NCI-H2081 treated with DMSO at 0.1 percent for 48 hours (cell line): ENCODE measurements at regions not wholly inside any gene's neighbourhood (a gene's known extent, or its start where the extent isn't known, plus 50 kb on each side); places are given as distances from the start of the nearest gene placed in this dataset.

ENCODE experiments used
- DNase-seq: peaks from one replicate; lab custom pipeline; 2025; lab: John Stamatoyannopoulos, UW

GRCh38 chr18:64253222-64253621 lies 104.3 kb upstream of the LINC00305 start:
- no peak for DNase-seq

GRCh38 chr18:64248836-64249235 lies 99.9 kb upstream of the LINC00305 start:
- DNase-seq, result no peak

GRCh38 chr18:64245126-64245861 lies 96.4 kb upstream of the LINC00305 start:
- DNase-seq, result no peak

GRCh38 chr18:64244571-64244970 lies 95.7 kb upstream of the LINC00305 start:
- no peak for DNase-seq

- no peak for DNase-seq
These were observed 91.4 kb upstream of the LINC00305 start for GRCh38 chr18:64240316-64240715.

GRCh38 chr18:64238076-64238475 lies 89.2 kb upstream of the LINC00305 start:
- DNase-seq, result no peak

GRCh38 chr18:64234321-64234720 lies 85.4 kb upstream of the LINC00305 start:
- DNase-seq, result no peak

GRCh38 chr18:64233851-64234250 lies 85.0 kb upstream of the LINC00305 start:
- no peak for DNase-seq

GRCh38 chr18:64220941-64221340 lies 72.1 kb upstream of the LINC00305 start:
- DNase-seq, result no peak

GRCh38 chr18:64219517-64219916 lies 70.6 kb upstream of the LINC00305 start:
- DNase-seq, result no peak

GRCh38 chr18:64210401-64210949 lies 61.6 kb upstream of the LINC00305 start:
- DNase-seq, result no peak

- no peak for DNase-seq
These were observed 59.6 kb upstream of the LINC00305 start for GRCh38 chr18:64208516-64208915.

- no peak for DNase-seq
These were observed 58.9 kb upstream of the LINC00305 start for GRCh38 chr18:64207820-64208219.

- DNase-seq, result no peak
These were observed 54.4 kb upstream of the LINC00305 start for GRCh38 chr18:64203295-64203694.

GRCh38 chr18:64202863-64203262 lies 54.0 kb upstream of the LINC00305 start:
- DNase-seq, result no peak

- DNase-seq, result no peak
These were observed 53.4 kb upstream of the LINC00305 start for GRCh38 chr18:64202210-64202836.

GRCh38 chr18:64201781-64202180 lies 52.9 kb upstream of the LINC00305 start:
- no peak for DNase-seq

- DNase-seq, result no peak
These were observed 50.7 kb upstream of the LINC00305 start for GRCh38 chr18:64199581-64199980.
